Glutamatergic neuron (in vitro differentiated cells): ENCODE measurements at regions not wholly inside any gene's neighbourhood (a gene's known extent, or its start where the extent isn't known, plus 50 kb on each side); places are given as distances from the start of the nearest gene placed in this dataset.

Source experiments
- DNase-seq: peaks from one replicate; pipeline ENCODE4 v3.0.0; 2022
- H3K27ac Mint-ChIP-seq: one replicate; pipeline ENCODE4 v1.8.0; 2020; ENCODE audit warnings: mild to moderate bottlenecking, mixed read lengths, inconsistent platforms; ENCODE audit not compliant: unreplicated experiment
- H3K27me3 Mint-ChIP-seq: one replicate; pipeline ENCODE4 v1.8.0; 2020; ENCODE audit warnings: mild to moderate bottlenecking, moderate library complexity, mixed read lengths, inconsistent platforms; ENCODE audit not compliant: unreplicated experiment
- H3K36me3 Mint-ChIP-seq: one replicate; pipeline ENCODE4 v1.8.0; 2020; ENCODE audit warnings: mild to moderate bottlenecking, mixed read lengths, inconsistent platforms; ENCODE audit not compliant: unreplicated experiment
- H3K4me1 Mint-ChIP-seq: one replicate; pipeline ENCODE4 v1.8.0; 2020; ENCODE audit warnings: mild to moderate bottlenecking, low read depth, mixed read lengths, inconsistent platforms; ENCODE audit not compliant: unreplicated experiment
- H3K4me3 Mint-ChIP-seq: one replicate; pipeline ENCODE4 v1.8.0; 2020; ENCODE audit warnings: mild to moderate bottlenecking, mixed read lengths, inconsistent platforms; ENCODE audit not compliant: unreplicated experiment
- H3K9me3 Mint-ChIP-seq: one replicate; pipeline ENCODE4 v1.8.0; 2020; ENCODE audit warnings: mild to moderate bottlenecking, moderate library complexity, mixed read lengths, inconsistent platforms; ENCODE audit not compliant: unreplicated experiment
- TF ChIP-seq, protein P1 (sequence below): fragments of 200-600 bp; sonication (generic); IDR thresholded peaks from one replicate; pipeline ENCODE4 v1.5.0; 2021; ENCODE audit not compliant: partially characterized antibody, unreplicated experiment

- Mint-ChIP-seq H3K27me3 (no peaks in the 10 kb centered on the region), H3K27ac (no peak overlapping the region), H3K9me3 (no peaks in the 10 kb centered on the region), H3K36me3 (no peaks in the 10 kb centered on the region), H3K4me1 (no peaks in the 10 kb centered on the region), H3K4me3 (no peak overlapping the region)
- DNase-seq: no peak
- TF ChIP-seq, protein P1, sequence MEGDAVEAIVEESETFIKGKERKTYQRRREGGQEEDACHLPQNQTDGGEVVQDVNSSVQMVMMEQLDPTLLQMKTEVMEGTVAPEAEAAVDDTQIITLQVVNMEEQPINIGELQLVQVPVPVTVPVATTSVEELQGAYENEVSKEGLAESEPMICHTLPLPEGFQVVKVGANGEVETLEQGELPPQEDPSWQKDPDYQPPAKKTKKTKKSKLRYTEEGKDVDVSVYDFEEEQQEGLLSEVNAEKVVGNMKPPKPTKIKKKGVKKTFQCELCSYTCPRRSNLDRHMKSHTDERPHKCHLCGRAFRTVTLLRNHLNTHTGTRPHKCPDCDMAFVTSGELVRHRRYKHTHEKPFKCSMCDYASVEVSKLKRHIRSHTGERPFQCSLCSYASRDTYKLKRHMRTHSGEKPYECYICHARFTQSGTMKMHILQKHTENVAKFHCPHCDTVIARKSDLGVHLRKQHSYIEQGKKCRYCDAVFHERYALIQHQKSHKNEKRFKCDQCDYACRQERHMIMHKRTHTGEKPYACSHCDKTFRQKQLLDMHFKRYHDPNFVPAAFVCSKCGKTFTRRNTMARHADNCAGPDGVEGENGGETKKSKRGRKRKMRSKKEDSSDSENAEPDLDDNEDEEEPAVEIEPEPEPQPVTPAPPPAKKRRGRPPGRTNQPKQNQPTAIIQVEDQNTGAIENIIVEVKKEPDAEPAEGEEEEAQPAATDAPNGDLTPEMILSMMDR: no peak
Measured at GRCh38 chr3:25110642-25111041, 317.4 kb upstream of the RARB start.

DNA sequence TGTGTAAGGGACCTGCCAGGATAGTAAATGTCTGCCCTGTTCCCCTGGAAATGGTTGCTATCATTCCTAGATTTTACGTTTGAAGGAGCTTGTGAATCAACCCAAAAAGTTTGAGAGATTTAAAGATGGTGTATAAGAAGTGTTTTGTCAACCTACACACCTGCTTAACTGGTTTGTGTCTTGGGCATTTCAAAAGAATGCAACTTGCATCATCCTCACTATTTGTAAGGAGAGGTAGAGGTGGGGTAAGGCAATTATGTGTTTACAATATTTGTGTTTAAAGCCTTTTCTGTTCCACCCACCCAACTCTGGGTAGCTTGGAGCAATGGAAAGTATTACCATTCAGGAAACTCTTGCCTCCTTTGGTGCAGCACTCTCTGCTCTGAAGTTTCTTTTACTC lies 314.2 kb upstream of the RARB start:
- H3K4me1 Mint-ChIP-seq: no peaks in the 10 kb centered on the region
- TF ChIP-seq, protein P1: no peak
- peaks cover 2% of the 10 kb centered on the region for H3K9me3 Mint-ChIP-seq
- no peak for DNase-seq
- no peaks in the 10 kb centered on the region for H3K27me3 Mint-ChIP-seq
- no peak overlapping the region for H3K27ac Mint-ChIP-seq
- no peak overlapping the region for H3K4me3 Mint-ChIP-seq
- no peaks in the 10 kb centered on the region for H3K36me3 Mint-ChIP-seq

GRCh38 chr3:25114532-25114931 lies 313.5 kb upstream of the RARB start:
- no peaks in the 10 kb centered on the region for H3K27me3 Mint-ChIP-seq
- H3K9me3 Mint-ChIP-seq: peaks cover 2% of the 10 kb centered on the region
- no peaks in the 10 kb centered on the region for H3K36me3 Mint-ChIP-seq

GRCh38 chr3:25117005-25117593 lies 311.0 kb upstream of the RARB start:
- Mint-ChIP-seq H3K36me3 (no peaks in the 10 kb centered on the region), H3K27me3 (no peaks in the 10 kb centered on the region), H3K4me3 (no peak overlapping the region), H3K4me1 (no peaks in the 10 kb centered on the region), H3K27ac (no peak overlapping the region), H3K9me3 (peaks cover 2% of the 10 kb centered on the region)
- TF ChIP-seq, protein P1: no peak
- DNase-seq: no peak

More at GRCh38 chr3:25114532-25114931, 313.5 kb upstream of the RARB start:
- H3K27ac Mint-ChIP-seq: no peak overlapping the region
- no peak for DNase-seq
- TF ChIP-seq, protein P1: no peak
- no peaks in the 10 kb centered on the region for H3K4me1 Mint-ChIP-seq
- no peak overlapping the region for H3K4me3 Mint-ChIP-seq

DNA sequence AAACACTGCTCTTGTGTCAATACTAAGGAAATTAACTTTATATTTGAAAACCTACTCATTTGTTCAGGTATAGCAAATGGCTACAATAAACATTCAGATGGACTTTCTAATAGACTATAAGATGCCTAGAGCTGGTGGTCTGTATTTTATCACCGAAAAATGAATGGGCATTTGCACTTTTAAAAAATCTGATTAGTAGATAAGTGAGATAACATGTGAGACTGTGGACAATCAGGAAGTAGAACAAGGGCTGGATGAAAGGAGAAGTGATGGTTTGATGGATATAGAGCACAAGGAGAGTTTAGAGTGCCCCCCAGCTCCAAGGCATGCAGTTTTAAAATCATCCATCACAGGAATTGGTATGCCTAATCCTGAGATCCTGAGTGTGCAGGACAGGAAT lies 308.4 kb upstream of the RARB start:
- DNase-seq: no peak
- Mint-ChIP-seq H3K4me3 (no peak overlapping the region), H3K9me3 (peaks cover 2% of the 10 kb centered on the region), H3K27ac (no peak overlapping the region), H3K4me1 (no peaks in the 10 kb centered on the region), H3K27me3 (no peaks in the 10 kb centered on the region), H3K36me3 (no peaks in the 10 kb centered on the region)
- TF ChIP-seq, protein P1: no peak
